IMR-90 (cell line): ENCODE measurements at regions not wholly inside any gene's neighbourhood (a gene's known extent, or its start where the extent isn't known, plus 50 kb on each side); places are given as distances from the start of the nearest gene placed in this dataset.

Experiments used
- ATAC-seq: fragments of 200-7000 bp; cut with Tn5 transposase; 2 replicates; pipeline ENCODE4 v1.9.1; 2020; ENCODE audit warnings: low read depth, mild to moderate bottlenecking, moderate library complexity
- BruUV-seq: library from RNA; stranded (reverse); fragments of 400-500 nt; replicated peaks from 2 replicates; lab custom pipeline; 2021; lab: Mats Ljungman, UMichigan
- CTCF ChIA-PET: fragments of 300-600 bp; formaldehyde crosslinking; extraction: SDS; loops from one replicate; lab custom pipeline; 2021; ENCODE audit warnings: antibody characterized with exemption; lab: Yijun Ruan, JAX
- POLR2A ChIA-PET: fragments of 300-600 bp; sonication (Branson Sonifier 250); formaldehyde crosslinking; loops from one replicate; lab custom pipeline; 2022; ENCODE audit warnings: antibody characterized with exemption; ENCODE audit not compliant: unreplicated experiment; lab: Charles Lee
- DNase-seq: peaks from one replicate; pipeline ENCODE4 v3.0.0; 2013
- H2AFZ ChIP-seq: replicated peaks from 2 replicates; pipeline ENCODE3; 2013; ENCODE audit warnings: low read length, mild to moderate bottlenecking; ENCODE audit not compliant: poor library complexity
- H2AK5ac ChIP-seq: 2 replicates; pipeline ENCODE4 v1.6.1; 2013; ENCODE audit warnings: low read depth, low read length, inconsistent platforms
- H2AK9ac ChIP-seq: replicated peaks from 2 replicates; pipeline ENCODE3; 2013; ENCODE audit warnings: mild to moderate bottlenecking, low read depth, low read length, moderate library complexity; ENCODE audit not compliant: poor library complexity
- H2BK120ac ChIP-seq: 2 replicates; pipeline ENCODE4 v1.6.1; 2013; ENCODE audit warnings: low read depth, low read length, inconsistent platforms
- H2BK15ac ChIP-seq: 3 replicates; pipeline ENCODE4 v1.6.1; 2013; ENCODE audit warnings: low read depth, low read length, inconsistent platforms
- H2BK20ac ChIP-seq: 2 replicates; pipeline ENCODE4 v1.6.1; 2013; ENCODE audit warnings: low read depth, mild to moderate bottlenecking, inconsistent platforms, low read length, moderate library complexity
- H2BK5ac ChIP-seq: 2 replicates; pipeline ENCODE4 v1.6.1; 2013; ENCODE audit warnings: mild to moderate bottlenecking, low read depth, low read length, inconsistent platforms; ENCODE audit not compliant: poor library complexity, severe bottlenecking
- H3K14ac ChIP-seq: replicated peaks from 2 replicates; pipeline ENCODE4 v1.6.1; 2013; ENCODE audit warnings: low read depth, low read length, inconsistent platforms
- H3K18ac ChIP-seq: 2 replicates; pipeline ENCODE4 v1.6.1; 2013; ENCODE audit warnings: low read depth, low read length, control low read depth
- H3K23ac ChIP-seq: 2 replicates; pipeline ENCODE4 v1.6.1; 2013; ENCODE audit warnings: low read depth, low read length, inconsistent platforms
- H3K27ac ChIP-seq: 2 replicates; pipeline ENCODE4 v1.5.1; 2013; ENCODE audit warnings: mild to moderate bottlenecking, control low read depth, low read length; ENCODE audit not compliant: insufficient read depth
- H3K27me3 ChIP-seq: 2 replicates; pipeline ENCODE4 v1.6.1; 2013; ENCODE audit warnings: low read length; ENCODE audit not compliant: control insufficient read depth, insufficient read depth
- H3K36me3 ChIP-seq: 2 replicates; pipeline ENCODE4 v1.6.1; 2013; ENCODE audit warnings: low read length, mixed read lengths; ENCODE audit not compliant: control insufficient read depth, insufficient read depth
- H3K4ac ChIP-seq: 2 replicates; pipeline ENCODE4 v1.6.1; 2013; ENCODE audit warnings: low read depth, low read length, inconsistent platforms
- H3K4me1 ChIP-seq: 2 replicates; pipeline ENCODE4 v1.6.1; 2013; ENCODE audit warnings: low read length, mixed read lengths; ENCODE audit not compliant: control insufficient read depth, insufficient read depth
- H3K4me2 ChIP-seq: 2 replicates; pipeline ENCODE4 v1.6.1; 2013; ENCODE audit warnings: low read depth, mild to moderate bottlenecking, control low read depth, low read length, moderate library complexity
- H3K4me3 ChIP-seq: 2 replicates; pipeline ENCODE4 v1.5.1; 2013; ENCODE audit warnings: low read depth, mild to moderate bottlenecking, control low read depth, low read length, moderate library complexity; ENCODE audit not compliant: insufficient read depth
- H3K56ac ChIP-seq: 2 replicates; pipeline ENCODE4 v1.6.1; 2013; ENCODE audit warnings: low read length, inconsistent platforms; ENCODE audit not compliant: insufficient read depth; ENCODE audit errors: extremely low read depth
- H3K79me1 ChIP-seq, 2 experiments: 2 replicates each; pipeline ENCODE4 v1.6.1; 2013; ENCODE audit warnings: low read length in 2 of 2, inconsistent platforms in 1 of 2, low read depth in 1 of 2
- H3K9ac ChIP-seq: 2 replicates; pipeline ENCODE4 v1.6.1; 2013; ENCODE audit warnings: low read depth, low read length, control low read depth
- H3K9me1 ChIP-seq: 2 replicates; pipeline ENCODE4 v1.6.1; 2013; ENCODE audit warnings: low read length, inconsistent platforms; ENCODE audit not compliant: insufficient read depth
- H3K9me3 ChIP-seq: 2 replicates; pipeline ENCODE4 v1.6.1; 2013; ENCODE audit warnings: low read length; ENCODE audit not compliant: control insufficient read depth, insufficient read depth
- H4K20me1 ChIP-seq: 2 replicates; pipeline ENCODE4 v1.6.1; 2013; ENCODE audit warnings: low read length, inconsistent platforms; ENCODE audit not compliant: insufficient read depth
- H4K5ac ChIP-seq: 2 replicates; pipeline ENCODE4 v1.6.1; 2013; ENCODE audit warnings: mild to moderate bottlenecking, low read depth, low read length, control low read depth
- H4K8ac ChIP-seq, 2 experiments: 2 replicates each; pipeline ENCODE4 v1.6.1; 2013; ENCODE audit warnings: low read depth in 2 of 2, low read length in 2 of 2, control low read depth in 1 of 2, inconsistent platforms in 1 of 2
- H4K91ac ChIP-seq: 2 replicates; pipeline ENCODE4 v1.6.1; 2013; ENCODE audit warnings: low read depth, low read length, inconsistent platforms; ENCODE audit not compliant: insufficient read depth
- CHD1 ChIP-seq: IDR thresholded peaks from 2 replicates; pipeline ENCODE4 v1.6.1; 2012; ENCODE audit warnings: low read depth, low read length, improper control_type of control experiment
- CTCF ChIP-seq: conservative IDR thresholded peaks from 2 replicates; pipeline ENCODE4 v1.5.1; 2012; ENCODE audit warnings: mild to moderate bottlenecking, low read depth, low read length, improper control_type of control experiment
- ELK1 ChIP-seq: fragments of 150-350 bp; IDR thresholded peaks from 2 replicates; pipeline ENCODE4 v1.6.1; 2016; ENCODE audit warnings: low read depth, mild to moderate bottlenecking, low read length, moderate library complexity, borderline replicate concordance
- FOS ChIP-seq: fragments of 150-350 bp; IDR thresholded peaks from 2 replicates; pipeline ENCODE4 v1.6.1; 2016; ENCODE audit warnings: low read depth, low read length
- RFX5 ChIP-seq: IDR thresholded peaks from 2 replicates; pipeline ENCODE4 v1.8.0; 2012; ENCODE audit warnings: low read depth, mild to moderate bottlenecking, low read length, moderate library complexity
- SMC3 ChIP-seq: fragments of 150-350 bp; IDR thresholded peaks from 2 replicates; pipeline ENCODE4 v1.6.1; 2016; ENCODE audit warnings: low read depth, mild to moderate bottlenecking, antibody characterized with exemption, low read length, moderate library complexity
- WGBS, 2 experiments: methylation state at CpG; one replicate each; pipeline versions ENCODE4 v1.1.5 to v1.1.7; 2013; ENCODE audit warnings: missing lambda C conversion rate in 2 of 2; ENCODE audit not compliant: insufficient read length in 1 of 2; ENCODE audit errors: extremely low coverage in 2 of 2; 5-methylcytosine and 5-hydroxymethylcytosine counted together
- dilution Hi-C: fragments of 300-500 bp; cut with HindIII; formaldehyde crosslinking; loops from one replicate; pipeline ENCODE4 v1.14.3; 2018; ENCODE audit warnings: low sequenced_read_pairs; ENCODE audit not compliant: unreplicated experiment
- in situ Hi-C: fragments of 300-500 bp; cut with MboI; formaldehyde crosslinking; loops from 3 replicates; pipeline ENCODE4 v1.14.3; 2019; ENCODE audit warnings: low sequenced_read_pairs, inconsistent platforms, mixed read lengths
- intact Hi-C: fragments of 100-400 bp; cut with micrococcal nuclease; formaldehyde crosslinking; loops from 2 replicates; pipeline ENCODE4 v1.10.0; 2022

GRCh38 chr3:23665741-23666140, 140.0 kb upstream of the UBE2E1 start:
- no peak overlapping the region for H3K18ac ChIP-seq
- no peak overlapping the region for H3K23ac ChIP-seq
- H2AFZ ChIP-seq: no peak overlapping the region
- no peak for TF ChIP-seq ELK1
- TF ChIP-seq RFX5: no peak
- no peak for TF ChIP-seq CTCF
- no peak for TF ChIP-seq CHD1
- TF ChIP-seq FOS: peak; percentile 17; the same call in 1 of the 2 replicates
- no peak for TF ChIP-seq SMC3
- no peaks in the 10 kb centered on the region for H4K20me1 ChIP-seq
- no peaks in the 10 kb centered on the region for H3K9me3 ChIP-seq
- ATAC-seq (no peak), DNase-seq (peak; percentile 70)
- H3K14ac ChIP-seq: no peak overlapping the region
- H2BK5ac ChIP-seq: no peak overlapping the region
- H4K8ac ChIP-seq: no peak overlapping the region
- no peak overlapping the region for H3K27ac ChIP-seq
- H3K79me1 ChIP-seq: no peaks in the 10 kb centered on the region
- WGBS, 2 experiments: no CpG with 5 or more reads among the region's 1 CpG
- in situ Hi-C loops (no loop called here), dilution Hi-C loops (no loop called here), intact Hi-C loops (no loop called here)
- H2AK5ac ChIP-seq: no peak overlapping the region
- no peak overlapping the region for H4K5ac ChIP-seq
- H3K4me2 ChIP-seq: no peak overlapping the region
- H3K56ac ChIP-seq: no peak overlapping the region
- peaks cover 13% of the 10 kb centered on the region for H3K9me1 ChIP-seq
- no peak overlapping the region for H2AK9ac ChIP-seq
- H3K4me3 ChIP-seq: no peak overlapping the region
- H3K36me3 ChIP-seq: no peaks in the 10 kb centered on the region
- no peak overlapping the region for H3K9ac ChIP-seq
- H3K4me1 ChIP-seq: peaks cover 11% of the 10 kb centered on the region
- no peak overlapping the region for H4K91ac ChIP-seq
- no TSS peak for BruUV-seq
- CTCF ChIA-PET: interaction anchor here (0.6 to 0.7 kb wide), 2 partner anchors 10 to 442 kb away, joined by 3 read pairs; no protein-coding TSS in a partner anchor
- H3K27me3 ChIP-seq: no peaks in the 10 kb centered on the region
- no peak overlapping the region for H2BK120ac ChIP-seq
- H2BK15ac ChIP-seq: no peak overlapping the region
- POLR2A ChIA-PET: no interaction called here
- H2BK20ac ChIP-seq: no peak overlapping the region
- no peak overlapping the region for H3K4ac ChIP-seq
